ENCODE measurements at regions not wholly inside any gene's neighbourhood (a gene's known extent, or its start where the extent isn't known, plus 50 kb on each side); places are given as distances from the start of the nearest gene placed in this dataset.
"Not testable (repeated sequence)": the region's sequence is repeated elsewhere in the genome, so short reads cannot be mapped to it uniquely, and the experiment has no call there.

DNA sequence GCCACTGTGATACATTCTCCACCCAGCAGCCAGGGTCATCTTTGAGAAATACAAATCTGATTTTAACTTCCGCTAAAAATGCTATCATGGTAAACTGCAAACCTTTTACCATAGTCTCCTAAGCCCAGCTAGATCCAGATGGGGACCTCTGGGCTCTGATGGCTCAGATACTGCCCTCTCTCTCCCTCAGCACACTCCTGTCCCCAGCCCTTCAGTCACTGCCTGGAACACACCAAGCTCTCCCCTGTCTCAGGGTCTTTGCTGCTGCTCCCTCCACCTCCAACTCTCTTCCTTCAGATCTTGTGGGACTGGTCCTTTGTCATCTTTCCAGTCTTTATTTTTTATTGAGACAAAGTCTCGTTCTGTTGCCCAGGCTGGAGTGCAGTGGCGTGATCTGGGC lies 65.1 kb downstream of the SPRY4 start:
- no peak for DNase-seq

DNA sequence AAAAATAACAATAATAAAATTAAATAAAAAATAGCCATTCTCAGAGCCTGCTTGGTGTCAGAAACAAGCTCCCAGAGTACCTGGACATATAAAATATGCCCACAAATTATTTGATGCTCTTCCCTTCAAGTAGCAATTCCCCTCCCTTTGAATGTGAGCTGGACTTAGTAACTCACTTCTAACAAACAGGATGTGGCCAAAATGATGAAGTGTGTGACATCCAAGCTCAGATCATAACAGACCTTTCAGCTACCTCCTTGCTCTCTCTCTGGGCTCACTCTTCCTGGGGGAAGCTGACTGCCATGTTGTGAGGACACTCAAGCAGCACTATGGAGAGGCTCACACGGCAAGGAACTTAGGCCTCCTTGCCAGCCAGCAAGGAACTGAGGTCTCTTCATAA lies 69.0 kb downstream of the SPRY4 start:
- no peak for DNase-seq

DNA sequence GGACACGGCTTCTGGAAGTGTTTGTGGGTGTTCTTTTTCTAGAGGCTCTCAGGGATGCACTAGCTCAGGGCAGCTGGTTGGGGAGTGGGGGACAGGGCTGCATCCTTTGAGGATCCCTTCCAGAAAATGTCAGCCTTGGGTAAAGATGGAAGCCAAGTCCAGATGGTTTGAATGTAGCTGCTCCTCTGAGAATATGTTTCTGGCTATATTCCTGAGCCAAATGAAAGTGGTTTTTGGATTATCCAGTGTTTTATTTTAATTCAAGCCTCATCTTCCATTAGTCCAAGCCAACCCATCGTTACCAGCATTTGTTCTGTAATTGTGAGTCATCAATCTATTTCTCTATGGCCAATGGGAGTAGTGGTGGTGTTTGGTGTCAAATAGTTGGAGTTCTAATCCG lies 70.4 kb downstream of the SPRY4 start:
- DNase-seq, result no peak

DNA sequence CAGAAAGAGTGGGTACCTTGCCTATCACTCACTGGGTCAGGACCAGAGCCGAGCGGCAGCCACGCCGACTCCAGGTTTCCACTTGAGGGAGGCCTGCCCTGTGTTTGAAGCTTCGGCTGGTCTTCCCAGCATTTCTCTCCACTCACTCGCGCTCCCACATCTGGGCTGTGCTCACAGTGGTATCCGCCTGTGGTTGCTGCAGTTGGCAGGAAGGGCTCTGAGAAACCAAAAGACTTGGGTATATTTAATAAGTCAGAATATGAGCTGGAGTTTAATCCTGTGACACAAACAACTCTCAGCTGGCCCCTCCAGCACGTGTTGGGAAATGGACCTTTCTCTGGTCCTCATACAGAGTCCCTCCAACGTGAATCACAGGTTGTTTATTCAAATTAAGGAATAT lies 70.9 kb downstream of the SPRY4 start:
- DNase-seq, result no peak

DNA sequence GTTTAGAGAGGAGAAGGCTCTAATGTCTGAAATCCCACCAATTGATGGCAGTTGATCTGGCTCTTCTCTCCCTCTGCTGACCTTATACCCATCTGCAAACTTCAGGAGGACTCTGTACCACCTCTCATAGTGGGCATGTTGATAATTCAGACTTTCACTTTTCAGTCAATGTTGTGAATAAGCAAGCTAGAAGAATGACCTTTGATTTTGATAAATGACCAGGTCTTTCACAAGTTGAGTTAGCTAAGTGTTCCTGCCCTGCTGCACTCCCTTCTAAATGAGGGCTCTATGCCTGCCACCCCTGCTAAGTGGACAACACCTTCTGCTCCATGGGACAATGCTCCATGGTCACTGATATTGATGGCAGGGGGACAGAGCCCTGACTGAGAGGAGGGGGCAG lies 74.7 kb downstream of the SPRY4 start:
- DNase-seq, result no peak

DNA sequence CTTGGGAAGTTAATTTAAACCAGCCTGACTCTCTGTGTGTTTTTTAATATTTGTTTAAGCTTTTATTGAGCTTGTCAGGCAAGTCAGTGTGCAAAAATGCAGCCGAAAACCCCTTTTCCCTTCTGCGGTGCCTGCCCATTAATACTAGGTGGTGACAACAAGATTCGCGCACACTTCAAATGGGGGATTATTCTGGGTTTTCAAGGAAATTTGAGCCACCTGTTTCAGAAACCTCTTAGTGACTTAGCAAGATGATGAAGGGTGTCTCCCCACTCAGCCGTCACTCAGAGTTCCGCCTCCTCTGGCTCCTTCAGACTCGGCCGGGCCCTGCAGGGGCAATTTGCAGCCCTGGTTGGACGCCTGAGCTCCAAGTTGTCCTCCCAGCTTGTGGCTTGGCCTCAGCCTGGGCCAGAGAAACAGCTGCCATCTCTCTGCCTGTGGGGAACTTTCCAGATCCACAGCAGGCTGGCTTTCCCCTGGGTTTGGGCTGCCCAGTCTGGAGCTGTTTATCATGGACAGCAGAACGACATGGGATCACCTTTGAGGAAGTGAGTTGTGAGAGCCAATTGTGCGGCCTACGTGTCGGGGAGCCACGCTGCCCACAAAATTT lies 75.9 kb downstream of the SPRY4 start:
- DNase-seq, result no peak

DNA sequence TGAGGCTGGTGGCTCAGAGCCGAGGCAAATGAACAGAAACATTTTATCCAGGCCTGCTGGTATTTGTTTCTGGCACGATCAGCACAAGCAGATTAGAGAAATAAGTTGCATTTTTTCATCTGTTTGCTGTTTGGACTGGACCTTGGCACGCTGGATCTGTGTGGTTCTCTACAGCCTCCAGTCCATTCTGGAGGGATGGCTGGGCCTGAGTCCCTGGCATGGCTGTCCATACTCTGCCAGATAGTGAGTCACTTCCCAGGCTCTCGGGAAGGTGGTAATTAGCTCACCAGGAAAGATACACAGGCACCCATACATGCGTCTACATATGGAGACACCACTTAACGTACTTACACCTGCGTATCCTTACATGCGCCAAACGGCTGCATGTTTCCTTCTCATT lies 78.6 kb downstream of the SPRY4 start:
- DNase-seq, result peak; percentile 92

DNA sequence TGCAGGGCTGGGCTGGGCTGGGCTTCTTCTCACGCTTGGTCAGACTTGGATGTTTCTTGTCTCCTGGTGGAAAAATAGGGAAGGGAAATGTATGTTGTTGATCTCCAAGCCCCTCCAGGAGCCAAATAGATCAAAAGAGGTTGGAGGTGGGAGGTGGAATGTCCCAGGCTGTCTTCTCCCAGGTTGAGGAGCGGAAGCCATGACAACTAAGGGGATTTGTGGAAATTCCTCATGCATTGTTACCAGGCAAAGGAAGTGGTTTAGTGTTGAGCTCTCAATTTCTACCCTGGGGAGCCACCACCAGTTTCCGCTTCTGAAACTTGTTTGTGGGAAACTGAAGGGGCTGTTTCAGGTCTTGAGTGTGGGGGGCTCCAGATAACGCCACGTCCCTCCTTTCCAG lies 79.0 kb downstream of the SPRY4 start:
- peak; percentile 31 for DNase-seq

DNA sequence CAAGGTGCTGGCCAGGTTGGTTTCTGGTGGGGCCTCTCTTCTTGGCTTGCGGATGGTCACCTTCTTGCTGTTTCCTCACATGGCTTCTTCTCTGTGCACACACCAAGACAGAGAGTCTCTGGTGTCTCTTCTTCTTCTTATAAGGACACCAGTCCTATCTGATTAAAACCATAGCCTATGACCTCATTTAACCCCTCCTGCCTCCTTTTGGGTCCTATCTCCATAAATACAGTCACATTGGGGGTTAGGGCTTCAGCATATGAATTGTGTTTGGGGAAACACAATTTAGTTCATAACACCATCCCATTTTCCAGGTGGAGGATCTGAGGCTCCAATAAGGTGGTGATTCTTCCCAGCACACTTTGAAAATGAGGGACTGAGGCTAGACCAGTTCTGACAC lies 80.4 kb downstream of the SPRY4 start:
- no peak for DNase-seq

DNA sequence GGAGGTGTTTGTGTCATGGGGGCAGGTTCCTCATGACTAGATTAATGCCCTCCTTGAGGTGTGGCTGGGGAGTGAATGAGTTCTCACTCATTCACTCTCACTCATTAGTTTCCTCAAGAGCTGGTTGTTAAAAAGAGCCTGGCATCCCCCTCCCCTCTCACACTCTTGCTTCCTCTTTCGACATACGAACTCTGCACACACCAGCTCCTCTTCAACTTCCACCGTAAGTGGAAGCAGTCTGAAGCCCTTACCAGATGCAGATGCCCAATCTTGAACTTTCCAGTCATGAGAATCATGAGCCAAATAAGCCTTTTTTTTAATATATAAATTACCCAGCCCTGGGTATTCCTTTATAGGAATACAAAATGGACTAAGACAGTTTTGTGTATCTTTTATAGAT lies 82.5 kb downstream of the SPRY4 start:
- no peak for DNase-seq

DNA sequence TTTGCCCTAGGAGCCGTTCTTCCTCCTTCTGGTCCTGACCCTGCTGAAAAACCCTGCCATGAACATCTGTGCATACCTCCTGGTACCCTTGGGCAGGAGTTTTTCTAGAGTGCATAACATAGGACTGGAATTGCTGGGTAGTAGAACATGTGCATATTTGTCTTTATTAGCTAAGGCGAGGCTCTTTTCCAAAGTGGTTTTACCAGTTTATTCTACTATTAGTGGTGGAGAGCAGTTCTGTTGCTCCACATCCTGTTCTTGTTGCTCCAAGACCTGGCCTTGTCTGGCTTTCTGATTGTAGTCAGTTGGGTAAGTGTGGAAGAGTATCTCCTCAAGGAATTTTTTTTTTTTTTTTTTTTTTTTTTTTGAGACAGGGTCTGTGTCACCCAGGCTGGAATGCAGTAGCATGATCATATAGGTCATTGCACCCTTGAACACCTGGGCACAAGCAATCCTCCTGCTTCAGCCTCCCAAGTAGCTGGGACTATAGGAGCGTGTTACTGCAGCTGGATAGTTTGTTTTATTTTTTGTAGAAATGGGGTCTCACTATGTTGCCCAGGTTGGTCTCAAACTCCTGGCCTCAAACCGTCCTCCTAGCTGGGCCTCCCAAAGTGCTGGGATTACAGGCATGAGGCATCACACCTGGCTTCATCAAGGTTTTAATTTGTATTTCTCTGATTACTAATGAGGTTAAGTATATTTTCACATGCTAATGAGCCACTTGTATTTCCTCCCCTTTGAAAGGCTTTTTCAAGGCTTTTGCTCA lies 85.2 kb downstream of the SPRY4 start:
- no peak for DNase-seq

DNA sequence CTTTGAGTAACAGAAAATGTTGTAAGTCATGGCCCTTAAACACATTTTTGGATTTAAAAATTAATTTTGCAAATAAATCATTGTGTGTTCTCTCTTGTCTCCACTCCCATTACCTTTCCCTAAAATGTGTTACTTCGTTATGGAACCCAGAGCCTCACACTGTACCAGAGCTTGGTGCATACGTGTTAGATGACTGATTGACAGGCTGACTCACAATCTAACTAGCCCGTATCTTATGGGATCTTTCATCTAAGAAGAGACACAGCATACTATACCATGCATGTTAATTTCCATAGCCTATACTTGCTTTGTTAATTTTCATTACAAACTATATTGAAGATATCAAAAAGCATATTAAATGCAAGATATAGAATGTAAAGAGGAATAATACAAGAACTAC lies 87.1 kb downstream of the SPRY4 start:
- DNase-seq, result no peak

DNA sequence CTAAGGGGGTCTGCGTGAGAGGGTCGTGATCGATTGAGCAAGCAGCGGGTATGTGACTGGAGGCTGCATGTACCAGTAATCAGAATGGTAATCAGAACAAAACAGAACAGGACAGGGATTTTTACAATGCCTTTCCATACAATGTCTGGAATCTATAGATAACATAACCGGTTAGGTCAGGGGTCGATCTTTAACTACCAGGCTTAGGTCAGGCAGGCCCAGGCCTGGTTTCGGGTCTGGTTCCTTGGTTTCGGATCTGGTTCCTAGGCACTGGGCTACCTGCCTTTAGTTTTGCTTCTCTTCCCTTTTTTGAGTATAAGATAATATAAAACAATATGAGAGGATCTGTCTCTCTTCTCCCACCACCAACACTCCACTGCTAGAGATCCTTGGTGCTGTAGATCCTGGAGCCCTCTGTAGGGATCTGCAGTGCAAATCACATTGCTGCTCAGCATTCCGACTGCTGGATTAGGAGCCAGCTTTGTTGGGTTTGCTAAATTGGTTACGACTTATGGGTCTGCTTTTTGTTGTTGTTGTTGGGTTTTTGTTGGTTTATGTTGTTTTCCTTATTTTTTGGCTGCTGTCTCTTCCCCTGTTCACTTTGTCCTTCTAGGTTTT lies 88.0 kb downstream of the SPRY4 start:
- not testable (repeated sequence) for DNase-seq

DNA sequence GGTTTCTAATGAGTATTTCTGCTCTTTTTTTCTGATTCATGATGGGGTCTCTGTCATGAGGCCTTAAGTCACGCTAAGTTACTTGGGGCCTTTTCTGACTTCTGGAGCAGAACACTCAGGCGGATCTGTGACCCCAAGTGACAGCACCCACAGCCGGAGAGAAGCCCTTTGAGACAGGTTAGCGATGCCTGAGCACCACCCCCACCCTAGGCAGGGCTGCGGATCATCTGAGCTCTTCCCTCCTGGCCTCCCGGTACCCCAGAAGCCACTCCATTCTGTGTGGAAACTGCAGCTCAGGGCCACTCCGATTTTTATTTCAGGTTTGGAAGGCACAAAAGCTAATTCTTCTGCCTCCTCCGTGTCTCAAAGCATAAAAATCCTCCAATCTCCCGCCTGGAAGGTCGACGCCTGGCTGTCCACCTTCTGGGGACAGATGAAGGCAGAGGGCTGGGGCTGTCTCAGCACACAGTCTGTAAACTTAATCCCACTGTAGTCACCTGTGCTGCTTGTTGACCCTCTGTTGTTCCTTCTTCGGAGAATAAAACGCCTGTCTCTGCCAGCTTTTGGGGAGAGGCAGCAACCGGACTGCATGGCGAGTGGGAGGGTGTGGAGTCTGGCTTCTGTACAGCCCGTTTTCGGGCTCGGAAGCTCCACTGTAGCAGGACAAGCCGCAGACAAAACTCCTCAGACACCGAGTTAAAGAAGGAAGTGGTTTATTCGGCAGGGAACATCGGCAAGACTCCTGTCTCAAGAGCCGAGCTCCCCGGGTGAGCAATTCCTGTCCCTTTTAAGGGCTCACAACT lies 88.8 kb downstream of the SPRY4 start:
- DNase-seq, result no peak

DNA sequence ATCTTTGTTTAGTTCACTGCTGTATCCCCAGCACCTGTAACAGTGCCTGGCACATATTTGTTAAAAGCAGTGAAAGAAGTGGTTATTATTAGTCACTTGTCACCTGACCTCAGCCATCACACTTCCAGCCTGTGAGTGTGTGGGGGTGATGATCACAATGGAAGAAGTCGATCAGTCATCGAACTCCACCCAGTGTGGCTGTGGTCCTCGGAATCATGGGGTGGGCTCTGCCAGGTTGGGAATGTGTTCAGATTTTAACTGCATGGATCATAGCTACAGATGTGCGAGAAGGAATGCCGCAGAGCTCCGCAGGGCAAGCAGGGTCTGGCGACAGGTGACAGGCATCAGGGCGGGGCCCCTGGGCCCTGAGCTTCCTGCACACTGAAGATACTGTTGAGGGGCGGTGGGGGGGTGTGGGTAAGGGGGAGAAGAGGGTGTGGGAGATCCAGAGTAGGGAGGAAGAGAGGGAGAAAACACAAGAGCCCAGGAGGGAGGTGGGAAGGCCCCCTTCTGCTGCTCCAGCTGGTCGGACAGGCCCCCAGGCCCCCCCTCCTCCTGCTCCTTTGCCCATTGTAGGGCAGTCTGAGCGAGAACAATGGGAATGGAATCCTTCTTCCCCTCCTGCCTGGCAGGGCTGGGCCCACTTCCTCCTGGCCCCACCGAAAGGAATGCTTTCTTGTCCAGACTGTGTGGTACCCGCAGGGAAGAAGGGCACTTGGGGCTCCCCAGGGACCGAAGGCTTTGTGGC lies 89.6 kb downstream of the SPRY4 start:
- DNase-seq, result no peak

DNA sequence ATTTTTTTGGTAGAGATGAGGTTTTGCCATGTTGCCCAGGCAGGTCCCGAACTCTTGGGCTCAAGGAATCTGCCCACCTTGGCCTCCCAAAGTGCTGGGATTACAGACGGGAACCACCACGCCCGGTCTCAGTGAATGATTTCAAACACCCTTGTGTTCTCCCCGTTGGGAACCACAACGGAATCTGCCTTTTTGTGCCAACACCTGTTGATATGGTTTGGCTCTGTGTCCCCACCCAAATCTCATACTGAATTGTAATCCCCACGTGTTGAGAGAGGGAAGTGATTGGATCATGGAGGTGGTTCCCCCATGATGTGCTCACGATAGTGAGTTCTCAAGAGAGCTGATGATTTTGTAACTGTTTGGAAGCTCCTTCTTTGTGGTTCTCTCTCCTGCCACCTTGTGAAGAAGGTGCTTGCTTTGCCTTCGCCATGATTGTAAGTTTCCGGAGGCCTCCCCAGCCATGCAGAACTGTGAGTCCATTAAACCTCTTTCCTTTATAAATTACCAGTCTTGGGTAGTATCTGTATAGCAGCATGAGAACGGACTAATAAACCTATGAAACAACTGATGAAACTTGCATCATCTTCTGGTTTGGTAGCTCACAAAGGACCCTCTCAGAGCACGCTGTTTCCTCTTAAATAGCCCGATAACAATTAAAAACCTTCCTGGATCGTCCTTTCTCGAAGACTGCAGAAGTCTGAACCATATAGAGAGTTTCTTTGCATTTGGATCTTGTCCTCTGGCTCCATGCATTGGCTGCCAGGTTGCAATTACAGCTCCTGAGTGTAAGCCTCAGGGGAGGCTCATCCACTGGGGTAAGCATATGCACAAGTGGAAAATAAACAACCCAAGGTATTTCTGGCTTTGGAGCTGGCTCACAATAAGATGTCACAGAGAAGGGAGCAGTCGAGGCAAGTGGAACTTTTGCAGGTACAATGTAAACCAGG lies 91.5 kb downstream of the SPRY4 start:
- DNase-seq, result no peak

DNA sequence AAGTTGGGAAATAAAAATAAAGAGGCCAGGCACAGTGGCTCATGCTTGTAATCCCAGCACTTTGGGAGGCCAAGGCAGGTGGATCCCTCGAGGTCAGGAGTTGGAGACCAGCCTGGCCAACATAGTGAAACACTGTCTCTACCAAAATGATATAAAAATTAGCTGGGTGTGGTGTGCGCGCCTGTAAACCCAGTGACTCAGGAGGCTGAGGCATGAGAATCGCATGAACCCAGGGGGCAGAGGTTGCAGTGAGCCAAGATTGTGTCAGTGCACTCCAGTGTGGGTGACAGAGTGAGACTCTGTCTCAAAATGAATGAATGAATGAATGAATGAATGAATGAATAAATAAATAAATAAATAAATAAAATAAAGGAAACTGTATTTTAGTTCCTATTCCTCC lies 93.9 kb downstream of the SPRY4 start:
- DNase-seq, result not testable (repeated sequence)

DNA sequence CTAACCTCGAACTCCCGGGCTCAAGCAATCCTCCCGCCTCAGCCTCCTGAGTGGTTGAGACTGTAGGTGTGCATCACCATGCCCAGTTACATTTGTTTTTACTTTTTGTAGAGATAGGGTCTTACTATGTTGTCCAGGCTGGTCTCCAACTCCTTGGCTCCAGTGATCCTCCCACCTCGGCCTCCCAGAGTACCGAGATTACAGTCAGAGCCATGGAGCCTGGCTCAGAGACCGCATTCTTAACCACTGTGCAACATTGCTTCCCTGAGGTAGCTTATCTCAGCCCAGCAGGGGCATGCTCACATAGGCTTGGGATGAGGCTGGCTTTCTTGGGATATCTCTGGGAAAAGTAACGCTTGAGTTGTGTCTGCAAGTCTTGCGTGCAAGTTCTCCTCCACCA lies 99.7 kb downstream of the SPRY4 start:
- no peak for DNase-seq

DNA sequence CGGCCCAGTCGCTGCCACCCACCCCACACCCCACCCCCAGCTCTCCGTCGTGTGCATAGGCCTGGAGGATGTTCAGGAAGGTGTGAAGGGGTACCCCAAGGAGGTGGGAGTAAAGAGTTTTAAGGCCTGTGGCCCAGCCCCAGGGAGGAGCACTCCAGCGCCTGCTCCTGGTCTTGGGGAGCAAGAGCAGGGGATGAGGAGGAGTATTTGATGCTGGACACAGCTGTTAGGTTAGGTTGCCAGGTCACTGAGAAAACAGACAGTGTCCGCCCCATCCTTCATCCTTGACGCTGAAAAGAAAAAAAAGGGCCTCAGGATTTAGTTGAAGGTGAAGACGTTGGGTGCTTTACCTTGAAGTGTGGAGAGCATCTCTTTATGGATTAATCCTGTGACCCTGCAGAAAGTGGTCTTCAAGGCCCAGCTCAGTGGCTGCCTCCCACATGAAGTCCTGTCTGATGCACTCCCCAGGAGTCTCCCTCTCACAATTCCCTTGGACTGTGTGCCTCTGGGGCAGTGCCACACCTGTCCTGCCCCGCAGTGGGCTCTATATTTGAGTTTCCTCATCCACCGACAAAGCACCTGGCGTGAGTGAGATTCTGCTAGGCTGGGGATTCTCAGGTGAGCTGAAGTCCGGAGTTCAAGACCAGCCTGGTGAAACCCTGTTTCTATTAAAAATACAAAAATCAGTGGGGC lies 101.8 kb downstream of the SPRY4 start:
- DNase-seq, result no peak

DNA sequence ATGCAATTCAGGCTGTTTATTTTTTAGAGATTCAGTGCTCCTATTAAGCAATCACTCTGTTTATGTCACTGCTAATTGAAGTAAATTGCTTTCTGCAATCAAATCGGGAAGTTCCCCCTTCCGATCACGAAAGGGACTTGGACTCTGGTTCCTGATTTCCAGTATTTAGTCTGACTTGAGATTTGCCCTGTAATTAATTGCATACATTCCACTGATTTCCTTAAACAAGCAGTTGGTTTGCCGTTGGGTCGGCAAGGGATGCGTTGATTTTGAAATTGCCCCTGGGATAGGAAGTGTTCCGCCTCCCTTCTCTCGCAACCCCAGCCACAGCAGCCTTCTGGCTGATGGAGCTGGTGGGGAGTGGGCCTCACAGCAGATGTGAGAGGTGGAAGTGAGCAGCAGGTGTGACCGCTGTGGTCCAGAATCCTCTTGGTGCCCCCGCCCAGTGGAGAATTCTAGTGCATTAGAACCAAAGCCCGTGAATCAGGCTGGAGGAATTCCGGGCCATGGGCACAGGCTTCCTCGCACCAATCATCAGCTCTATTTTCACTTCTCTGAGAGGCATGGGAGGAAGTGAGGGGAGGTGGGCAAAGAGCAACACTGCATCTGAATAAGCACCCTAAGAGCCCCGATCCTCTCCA lies 102.5 kb downstream of the SPRY4 start:
- DNase-seq, result no peak
